ENCODE measurements at regions not wholly inside any gene's neighbourhood (a gene's known extent, or its start where the extent isn't known, plus 50 kb on each side); places are given as distances from the start of the nearest gene placed in this dataset.

- TF ChIP-seq GATA3 (IDR thresholded peaks at IDR 0.05; ENCODE audit: low read depth, low read length) (no peak), GATA2 (IDR thresholded peaks at IDR 0.05; ENCODE audit: low read depth, low read length) (no peak)
Measured at GRCh38 chr21:31609081-31609480, 50.4 kb upstream of the SOD1 start.

GRCh38 chr21:31607791-31608190 is 51.7 kb upstream of the SOD1 start:
- no peak for TF ChIP-seq GATA3 (IDR thresholded peaks at IDR 0.05; ENCODE audit: low read depth, low read length)
- TF ChIP-seq GATA2 (IDR thresholded peaks at IDR 0.05; ENCODE audit: low read depth, low read length): no peak

- TF ChIP-seq GATA2 (IDR thresholded peaks at IDR 0.05; ENCODE audit: low read depth, low read length) (no peak), GATA3 (IDR thresholded peaks at IDR 0.05; ENCODE audit: low read depth, low read length) (no peak)
Measured at GRCh38 chr21:31606081-31606874, 53.2 kb upstream of the SOD1 start.

GRCh38 chr21:31604591-31605190 is 54.8 kb upstream of the SOD1 start:
- TF ChIP-seq GATA3 (IDR thresholded peaks at IDR 0.05; ENCODE audit: low read depth, low read length): no peak
- TF ChIP-seq GATA2 (IDR thresholded peaks at IDR 0.05; ENCODE audit: low read depth, low read length): no peak

- TF ChIP-seq GATA2 (IDR thresholded peaks at IDR 0.05; ENCODE audit: low read depth, low read length): no peak
- no peak for TF ChIP-seq GATA3 (IDR thresholded peaks at IDR 0.05; ENCODE audit: low read depth, low read length)
Measured at GRCh38 chr21:31599563-31599962, 59.9 kb upstream of the SOD1 start.

- TF ChIP-seq GATA2 (IDR thresholded peaks at IDR 0.05; ENCODE audit: low read depth, low read length): no peak
- no peak for TF ChIP-seq GATA3 (IDR thresholded peaks at IDR 0.05; ENCODE audit: low read depth, low read length)
Measured at GRCh38 chr21:31599013-31599412, 60.5 kb upstream of the SOD1 start.

GRCh38 chr21:31597683-31598082 is 61.8 kb upstream of the SOD1 start:
- TF ChIP-seq GATA3 (IDR thresholded peaks at IDR 0.05; ENCODE audit: low read depth, low read length) (no peak), GATA2 (IDR thresholded peaks at IDR 0.05; ENCODE audit: low read depth, low read length) (no peak)

GRCh38 chr21:31596055-31596454 is 63.4 kb upstream of the SOD1 start:
- TF ChIP-seq GATA3 (IDR thresholded peaks at IDR 0.05; ENCODE audit: low read depth, low read length) (no peak), GATA2 (IDR thresholded peaks at IDR 0.05; ENCODE audit: low read depth, low read length) (no peak)

GRCh38 chr21:31594726-31595125 is 64.8 kb upstream of the SOD1 start:
- TF ChIP-seq GATA3 (IDR thresholded peaks at IDR 0.05; ENCODE audit: low read depth, low read length): no peak
- TF ChIP-seq GATA2 (IDR thresholded peaks at IDR 0.05; ENCODE audit: low read depth, low read length): no peak

GRCh38 chr21:31594279-31594678 is 65.2 kb upstream of the SOD1 start:
- TF ChIP-seq GATA2 (IDR thresholded peaks at IDR 0.05; ENCODE audit: low read depth, low read length) (no peak), GATA3 (IDR thresholded peaks at IDR 0.05; ENCODE audit: low read depth, low read length) (no peak)

- TF ChIP-seq GATA3 (IDR thresholded peaks at IDR 0.05; ENCODE audit: low read depth, low read length) (no peak), GATA2 (IDR thresholded peaks at IDR 0.05; ENCODE audit: low read depth, low read length) (no peak)
Measured at GRCh38 chr21:31592963-31593560, 66.4 kb upstream of the SOD1 start.

- TF ChIP-seq GATA3 (IDR thresholded peaks at IDR 0.05; ENCODE audit: low read depth, low read length): no peak
Measured at GRCh38 chr21:31592516-31592915, 67.0 kb upstream of the SOD1 start.

- TF ChIP-seq GATA3 (IDR thresholded peaks at IDR 0.05; ENCODE audit: low read depth, low read length): no peak
- no peak for TF ChIP-seq GATA2 (IDR thresholded peaks at IDR 0.05; ENCODE audit: low read depth, low read length)
Measured at GRCh38 chr21:31589820-31590219, 69.7 kb upstream of the SOD1 start.

- TF ChIP-seq GATA2 (IDR thresholded peaks at IDR 0.05; ENCODE audit: low read depth, low read length) (no peak), GATA3 (IDR thresholded peaks at IDR 0.05; ENCODE audit: low read depth, low read length) (no peak)
Measured at GRCh38 chr21:31586118-31586517, 73.4 kb upstream of the SOD1 start.

- TF ChIP-seq GATA2 (IDR thresholded peaks at IDR 0.05; ENCODE audit: low read depth, low read length) (no peak), GATA3 (IDR thresholded peaks at IDR 0.05; ENCODE audit: low read depth, low read length) (no peak)
Measured at GRCh38 chr21:31583498-31583897, 76.0 kb upstream of the SOD1 start.

All from SH-SY5Y (cell line).